ENCODE measurements at regions not wholly inside any gene's neighbourhood (a gene's known extent, or its start where the extent isn't known, plus 50 kb on each side); places are given as distances from the start of the nearest gene placed in this dataset.

- peak; percentile 11 for DNase-seq (ENCODE audit: low spot score)
- CTCF ChIA-PET, result no interaction called here
- no peak for TF ChIP-seq CTCF (conservative IDR thresholded peaks at IDR 0.05; ENCODE audit: low read depth)
- no peak overlapping the region for H3K27ac ChIP-seq
- POLR2A ChIA-PET (ENCODE audit: low non-redundant PET), result no interaction called here
These were observed 401.1 kb upstream of the PODXL start for GRCh38 chr7:131957338-131958020.

DNA sequence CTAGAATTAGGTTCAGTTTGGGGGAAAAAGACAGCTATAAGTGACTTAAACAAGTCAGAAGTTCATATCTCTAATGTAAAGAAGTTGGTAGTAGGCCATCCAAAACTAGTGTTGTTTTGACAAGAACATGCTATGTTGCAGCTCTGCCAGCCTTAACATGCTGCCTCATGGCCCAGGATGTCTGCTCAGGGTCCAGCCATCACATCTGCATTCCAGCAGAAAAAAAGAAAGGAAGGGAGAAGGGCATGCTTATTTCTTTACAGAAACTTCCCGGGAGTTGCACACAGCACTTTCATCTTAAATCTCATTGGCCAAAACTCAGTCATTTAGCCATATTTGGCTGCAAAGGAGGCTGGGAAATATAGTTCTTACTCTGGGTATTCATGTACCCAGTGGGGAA is 400.4 kb upstream of the PODXL start:
- POLR2A ChIA-PET (ENCODE audit: low non-redundant PET), result no interaction called here
- CTCF ChIA-PET, result no interaction called here
- no peak for DNase-seq (ENCODE audit: low spot score)
- no peak overlapping the region for H3K27ac ChIP-seq
- TF ChIP-seq CTCF (conservative IDR thresholded peaks at IDR 0.05; ENCODE audit: low read depth), result no peak

GRCh38 chr7:131955679-131956078 is 399.3 kb upstream of the PODXL start:
- DNase-seq (ENCODE audit: low spot score), result no peak
- TF ChIP-seq CTCF (conservative IDR thresholded peaks at IDR 0.05; ENCODE audit: low read depth), result no peak
- no peak overlapping the region for H3K27ac ChIP-seq
- ChIA-PET CTCF (no interaction called here), POLR2A (ENCODE audit: low non-redundant PET) (no interaction called here)

DNA sequence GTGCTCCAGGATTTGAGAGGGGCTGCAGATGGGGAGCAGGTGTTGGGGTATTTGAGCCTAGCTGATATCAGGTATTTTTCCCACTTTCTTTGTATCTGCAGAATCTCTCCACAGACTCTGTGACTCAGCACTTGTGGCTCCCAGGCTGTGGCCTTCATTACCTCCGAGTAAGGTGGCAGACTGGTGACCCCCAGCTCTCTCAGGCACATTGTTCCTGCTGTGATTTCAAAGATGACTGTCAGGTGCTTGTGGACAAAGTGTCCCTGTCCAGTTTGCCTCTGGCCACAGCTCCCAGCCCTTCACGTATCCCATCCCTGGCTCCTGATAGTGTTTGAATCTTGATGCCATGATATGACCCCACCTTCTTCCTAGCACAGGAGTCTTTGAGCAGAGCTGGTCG is 396.8 kb upstream of the PODXL start:
- ChIA-PET CTCF (interaction anchor here (0.6 kb wide), 1 partner anchor 719 kb away, joined by 3 read pairs; no protein-coding TSS in a partner anchor), POLR2A (ENCODE audit: low non-redundant PET) (no interaction called here)
- no peak for DNase-seq (ENCODE audit: low spot score)
- H3K27ac ChIP-seq, result no peak overlapping the region
- TF ChIP-seq CTCF (conservative IDR thresholded peaks at IDR 0.05; ENCODE audit: low read depth), result no peak

DNA sequence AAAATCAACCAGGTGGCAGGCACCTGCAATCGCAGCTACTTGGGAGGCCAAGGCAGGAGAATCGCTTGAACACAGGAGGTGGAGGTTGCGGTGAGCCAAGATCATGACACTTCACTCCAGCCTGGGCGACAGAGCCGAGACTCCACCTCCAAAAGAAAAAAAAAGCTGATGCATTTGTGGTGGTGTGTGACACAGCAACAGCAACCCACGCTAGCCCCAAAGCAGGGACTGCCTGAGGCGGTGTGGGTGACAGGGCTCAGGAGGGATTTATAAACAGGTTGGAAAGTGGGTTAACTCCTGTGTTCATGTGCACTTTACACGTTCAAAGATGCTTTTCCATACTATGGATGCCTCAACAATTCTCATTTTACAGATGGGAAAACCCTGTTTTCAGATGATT is 395.9 kb upstream of the PODXL start:
- TF ChIP-seq CTCF (conservative IDR thresholded peaks at IDR 0.05; ENCODE audit: low read depth), result no peak
- POLR2A ChIA-PET (ENCODE audit: low non-redundant PET), result no interaction called here
- no peak for DNase-seq (ENCODE audit: low spot score)
- no peak overlapping the region for H3K27ac ChIP-seq
- CTCF ChIA-PET, result no interaction called here

DNA sequence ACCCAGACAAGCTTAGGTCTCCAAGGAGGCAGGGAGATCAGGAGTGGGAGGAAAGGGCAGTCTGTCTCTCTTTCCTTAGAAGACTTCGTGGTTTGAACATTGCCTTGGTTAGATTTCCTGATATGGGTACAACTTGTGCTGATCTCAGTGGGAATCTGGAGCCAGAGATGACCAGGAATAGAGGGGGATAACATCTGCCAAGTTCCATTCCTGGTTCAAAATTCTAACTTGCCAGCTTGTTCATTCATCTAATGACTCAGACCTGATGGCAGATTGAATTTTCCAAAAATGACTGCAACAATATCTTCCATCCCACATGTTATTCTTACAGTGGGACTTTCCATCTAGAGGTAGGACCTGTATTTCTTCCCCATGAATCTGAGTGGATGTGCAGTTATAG is 394.3 kb upstream of the PODXL start:
- CTCF ChIA-PET, result no interaction called here
- POLR2A ChIA-PET (ENCODE audit: low non-redundant PET), result no interaction called here
- no peak for TF ChIP-seq CTCF (conservative IDR thresholded peaks at IDR 0.05; ENCODE audit: low read depth)
- no peak overlapping the region for H3K27ac ChIP-seq
- no peak for DNase-seq (ENCODE audit: low spot score)
